Retina (tissue), 1 donor: ENCODE measurements at regions not wholly inside any gene's neighbourhood (a gene's known extent, or its start where the extent isn't known, plus 50 kb on each side); places are given as distances from the start of the nearest gene placed in this dataset.
A peak's percentile ranks its signal among the peaks of the same experiment; 100 is the strongest.
"Not testable (repeated sequence)": the region's sequence is repeated elsewhere in the genome, so short reads cannot be mapped to it uniquely, and the experiment has no call there.

Experiments used
- DNase-seq: peaks from one replicate; pipeline ENCODE4 v3.0.0-alpha.2; 2016

DNA sequence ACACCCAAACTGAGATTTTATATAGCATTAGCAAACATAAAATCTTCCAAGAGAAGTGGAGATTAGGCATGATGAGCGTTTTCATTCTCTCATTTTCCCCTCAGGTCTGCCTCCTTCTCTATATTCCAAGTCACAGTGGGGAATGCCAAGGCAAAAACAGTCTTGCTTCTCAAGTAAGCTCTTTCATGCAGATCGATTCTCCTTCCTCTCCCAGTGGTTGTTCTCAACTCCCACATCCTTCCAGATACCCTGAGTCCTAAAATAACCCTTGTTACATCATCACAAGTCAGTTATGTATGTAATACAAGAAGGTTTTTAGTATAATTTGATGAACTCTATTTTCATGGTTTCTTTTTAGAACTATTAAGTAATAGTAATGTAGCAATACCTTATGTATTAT, 150.6 kb downstream of the TXNL1 start:
- no peak for DNase-seq

DNA sequence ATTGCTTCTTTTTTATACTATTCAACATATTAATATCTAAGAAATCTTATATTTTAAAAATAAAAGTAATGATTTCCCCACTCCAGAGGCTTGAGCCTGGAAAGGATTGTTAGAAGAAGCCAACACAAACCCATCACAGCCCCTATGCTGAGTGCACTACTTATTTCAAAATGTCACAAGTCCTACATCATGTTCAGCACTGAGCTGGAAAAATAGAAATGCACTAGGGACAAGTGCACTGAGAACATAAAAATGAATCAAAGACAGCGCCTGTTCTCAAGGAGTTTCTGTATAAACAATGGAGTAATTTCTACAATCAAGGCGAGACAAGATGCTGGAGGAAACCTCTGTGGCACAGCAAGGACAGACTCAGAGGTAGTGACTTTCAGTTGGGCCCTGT, 155.0 kb downstream of the TXNL1 start:
- peak; percentile 49 for DNase-seq

DNA sequence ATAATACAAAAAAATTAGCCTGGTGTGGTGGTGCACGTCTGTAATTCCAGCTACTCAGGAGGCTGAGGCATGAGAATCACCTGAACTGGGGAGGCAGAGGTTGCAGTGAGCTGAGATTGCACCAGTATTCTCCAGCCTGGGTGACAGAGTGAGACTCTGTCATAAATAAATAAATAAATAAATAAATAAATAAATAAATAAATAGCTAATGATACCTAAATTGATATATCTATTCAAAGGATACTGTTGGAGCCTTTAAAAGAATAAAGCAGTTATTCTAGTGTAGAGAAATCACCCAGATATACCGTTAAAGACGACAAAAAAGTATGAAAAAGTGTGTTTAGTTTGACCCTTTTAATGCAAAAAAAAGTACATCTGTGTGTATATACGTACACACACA, 155.6 kb downstream of the TXNL1 start:
- not testable (repeated sequence) for DNase-seq

DNA sequence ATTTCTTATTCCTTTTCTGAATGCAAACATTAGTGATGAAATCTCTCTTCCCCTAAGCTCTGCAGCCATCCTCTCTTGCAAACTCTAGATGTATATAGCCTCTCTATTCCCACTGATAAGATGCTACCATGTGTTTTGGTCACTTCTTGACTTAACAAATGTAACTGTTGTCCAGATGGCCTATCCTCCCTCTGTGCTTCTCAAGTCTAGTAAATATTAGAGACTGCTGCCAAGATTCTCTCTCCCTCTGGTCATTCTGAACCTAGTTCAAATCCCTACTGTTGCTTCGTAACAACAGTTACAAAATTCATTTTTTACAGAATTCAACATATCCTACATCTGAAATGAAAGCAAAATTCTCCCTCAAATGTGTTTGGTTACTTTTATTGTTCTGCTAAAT, 156.6 kb downstream of the TXNL1 start:
- no peak for DNase-seq

DNA sequence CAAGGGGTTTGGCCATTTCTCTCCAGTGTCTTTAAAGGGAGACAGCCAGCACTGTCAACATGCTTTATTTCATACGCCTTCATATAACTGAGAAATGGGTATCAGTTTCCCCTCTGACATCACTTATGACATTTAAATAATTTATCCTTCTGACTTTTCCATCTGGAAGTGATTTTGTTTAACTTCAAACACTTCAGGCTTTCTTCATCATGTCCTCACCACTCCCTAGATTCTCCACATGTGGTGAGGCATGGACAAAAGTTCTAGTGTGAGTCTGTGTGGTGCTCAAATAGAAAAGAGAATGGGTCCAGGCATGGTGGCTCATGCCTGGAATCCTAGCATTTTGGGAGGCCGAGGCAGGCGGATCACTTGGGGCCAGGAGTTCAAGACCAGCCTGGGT, 158.6 kb downstream of the TXNL1 start:
- DNase-seq: no peak

DNA sequence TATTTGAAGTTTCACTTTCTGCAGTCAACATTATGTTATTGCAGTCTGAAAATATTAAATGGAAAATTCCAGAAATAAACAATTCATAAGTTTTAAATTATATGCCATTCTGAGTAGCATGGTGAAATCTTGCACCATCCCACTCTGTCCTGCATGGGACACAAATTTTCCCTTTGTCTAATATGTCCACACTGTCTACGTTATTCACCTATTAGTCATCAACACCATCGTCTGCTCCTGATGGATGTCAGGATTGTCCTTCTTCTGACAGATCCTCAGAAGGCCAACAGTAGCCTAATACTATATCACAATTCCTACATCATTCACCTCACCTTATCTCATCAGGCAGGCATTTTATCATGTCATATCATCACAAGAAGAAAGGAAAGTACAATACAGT, 163.1 kb downstream of the TXNL1 start:
- no peak for DNase-seq

DNA sequence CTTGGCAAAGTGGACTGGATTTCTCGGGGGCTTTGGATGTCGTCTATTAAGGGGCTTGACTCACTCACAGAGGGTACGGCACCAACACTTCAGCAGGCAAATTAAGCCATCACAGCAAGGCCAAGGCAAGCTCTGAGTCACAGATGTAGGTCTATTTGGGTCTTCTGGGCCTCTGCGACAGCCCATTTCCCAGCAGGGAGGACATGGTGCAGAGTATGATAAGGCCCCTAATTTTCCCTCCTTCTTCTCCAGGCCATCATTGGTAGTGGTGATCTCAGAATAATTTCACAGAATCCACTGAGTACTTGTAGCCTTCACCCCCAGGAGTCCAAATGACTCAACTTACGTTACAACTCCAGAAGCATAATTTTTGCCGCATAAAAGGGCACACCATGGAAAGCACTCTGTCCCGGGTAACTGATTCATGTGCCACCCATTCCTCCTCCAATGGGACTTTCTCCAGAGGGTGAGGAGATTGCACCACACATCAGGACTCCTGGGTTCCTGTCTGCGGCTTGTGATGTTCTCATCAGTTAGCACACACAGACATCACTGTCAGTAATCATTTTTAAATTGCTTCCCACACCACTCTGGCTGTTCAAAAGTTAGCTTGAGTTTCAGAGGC, 164.9 kb downstream of the TXNL1 start:
- no peak for DNase-seq

DNA sequence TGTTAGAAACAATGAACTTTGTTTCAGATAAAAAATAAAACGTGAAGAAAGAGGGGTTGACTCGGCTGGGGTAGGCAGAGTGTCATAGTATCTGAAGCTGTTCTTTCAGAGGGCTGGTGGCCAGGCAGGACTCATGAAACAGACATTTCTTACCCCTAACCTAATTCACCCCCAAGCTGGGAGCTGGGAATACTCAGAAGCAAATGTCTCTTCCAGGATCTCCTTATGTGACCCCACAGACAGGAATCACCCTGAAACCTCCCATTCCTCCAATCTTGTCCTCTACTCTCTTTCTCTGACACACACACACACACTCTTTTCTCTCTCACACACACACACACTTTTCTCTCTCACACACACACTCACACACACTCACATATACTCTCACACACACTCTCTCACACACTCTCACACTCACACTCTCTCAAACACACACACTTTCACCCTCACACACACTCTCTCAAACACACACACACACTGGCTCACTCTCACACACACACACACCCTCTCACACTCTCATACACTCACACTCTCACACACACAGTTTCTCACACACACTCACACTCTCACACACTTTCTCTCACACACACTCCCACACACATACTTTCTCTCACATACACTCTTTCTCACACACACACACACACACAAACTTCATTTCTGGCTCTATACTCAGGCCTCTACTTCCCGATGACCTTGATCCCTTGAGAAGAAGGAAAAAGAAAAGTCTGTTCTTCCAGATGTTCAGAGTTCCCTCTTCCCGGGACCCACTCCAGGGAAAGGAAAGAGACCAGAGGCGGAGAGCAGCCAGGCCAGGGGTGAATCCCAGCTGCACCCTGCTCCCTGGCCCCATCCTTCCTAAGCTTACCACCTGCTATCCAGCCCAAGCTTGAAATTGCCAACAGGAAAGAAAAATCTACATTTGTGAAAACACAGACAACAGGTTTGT, 167.7 kb downstream of the TXNL1 start:
- no peak for DNase-seq

DNA sequence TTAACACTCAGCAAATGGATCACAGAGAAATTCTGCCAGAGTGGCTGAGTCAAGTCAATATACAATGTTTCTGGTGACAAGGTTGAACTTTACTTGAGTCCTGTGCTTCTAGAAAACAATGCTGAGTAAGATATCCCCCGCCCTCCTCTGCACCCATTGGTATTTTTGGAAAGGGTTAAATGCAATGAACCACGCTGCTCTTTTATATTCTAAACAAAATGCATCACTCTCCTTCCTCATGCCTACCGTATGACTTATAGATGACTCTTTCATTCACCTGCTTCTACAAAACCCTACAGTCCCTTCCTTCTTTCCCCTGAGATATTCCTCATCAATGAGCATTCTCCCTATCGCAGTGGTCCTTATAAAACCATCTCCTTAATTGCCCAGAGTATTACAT, 168.8 kb downstream of the TXNL1 start:
- no peak for DNase-seq

DNA sequence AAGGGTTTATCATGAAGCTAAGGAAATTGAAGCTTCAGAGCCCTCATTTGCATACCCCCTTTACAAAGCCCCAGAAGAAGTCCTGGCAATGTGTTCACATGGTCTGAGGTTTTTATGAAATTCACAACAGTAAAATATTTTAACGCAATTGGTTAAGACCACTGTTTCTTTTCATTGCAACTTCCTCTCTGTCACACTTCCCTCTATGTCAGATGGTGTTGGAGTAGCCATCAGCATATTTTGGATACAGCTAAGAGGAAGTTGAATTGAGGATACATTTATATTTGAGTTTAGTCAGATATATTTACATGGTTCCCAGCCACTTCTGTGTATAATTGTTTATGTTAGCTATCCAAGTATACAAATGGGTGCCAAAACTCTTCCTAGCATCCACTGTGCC, 170.0 kb downstream of the TXNL1 start:
- no peak for DNase-seq

DNA sequence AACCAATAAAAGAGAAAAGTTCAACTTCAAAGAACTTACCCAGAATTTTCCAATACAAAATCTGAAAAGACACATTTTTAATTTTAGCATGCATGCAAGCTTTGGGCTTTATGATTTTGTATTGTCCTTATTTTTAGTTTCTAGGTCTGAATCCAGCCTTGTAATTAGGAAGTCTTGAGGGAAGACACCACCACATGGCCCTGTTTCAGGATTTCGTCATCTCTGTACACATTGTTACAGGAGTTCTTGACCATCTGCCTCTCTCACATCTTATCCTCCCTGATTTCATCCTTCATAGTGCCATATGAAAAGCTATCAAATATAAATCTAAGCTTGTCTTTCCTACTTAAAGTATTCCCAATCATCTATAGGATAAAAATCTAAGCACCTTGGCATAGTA, 176.1 kb downstream of the TXNL1 start:
- no peak for DNase-seq

DNA sequence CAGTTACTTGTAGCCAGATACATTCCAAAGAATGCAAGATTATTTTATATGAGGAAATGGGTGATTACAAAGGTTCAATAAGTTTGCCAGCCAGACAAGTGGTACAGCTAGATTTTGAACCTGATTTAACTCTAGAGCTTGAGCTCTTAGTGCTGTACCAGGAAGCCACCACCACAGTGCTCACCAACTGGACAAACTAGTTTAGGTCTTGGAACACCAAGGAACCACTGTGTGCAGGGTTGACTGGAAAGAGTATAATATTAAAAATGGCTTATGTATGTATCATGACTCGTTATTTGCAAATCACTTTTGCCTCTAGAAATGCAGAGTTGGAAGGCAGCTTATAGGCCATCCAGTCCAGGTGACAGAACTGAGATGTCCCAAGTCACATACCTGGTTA, 177.2 kb downstream of the TXNL1 start:
- DNase-seq: no peak

DNA sequence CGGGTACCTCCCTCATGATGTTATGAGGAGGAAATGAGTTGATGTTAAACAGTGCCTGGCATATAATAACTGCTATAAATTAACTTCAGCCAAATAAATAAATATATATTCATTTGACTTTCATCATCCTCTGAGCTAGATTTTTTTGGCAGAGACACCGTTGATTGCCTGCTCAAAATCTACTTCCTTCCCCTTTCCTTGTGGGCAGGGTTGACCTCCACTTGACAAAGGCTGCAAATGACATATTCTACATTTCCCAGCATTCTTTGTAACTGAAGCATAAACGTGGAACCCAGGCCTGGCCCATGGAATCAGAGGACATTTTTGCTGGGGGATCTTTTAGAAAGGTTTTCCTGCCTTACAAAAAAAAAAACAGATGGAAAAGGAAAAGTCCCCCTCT, 177.8 kb downstream of the TXNL1 start:
- DNase-seq: no peak

DNA sequence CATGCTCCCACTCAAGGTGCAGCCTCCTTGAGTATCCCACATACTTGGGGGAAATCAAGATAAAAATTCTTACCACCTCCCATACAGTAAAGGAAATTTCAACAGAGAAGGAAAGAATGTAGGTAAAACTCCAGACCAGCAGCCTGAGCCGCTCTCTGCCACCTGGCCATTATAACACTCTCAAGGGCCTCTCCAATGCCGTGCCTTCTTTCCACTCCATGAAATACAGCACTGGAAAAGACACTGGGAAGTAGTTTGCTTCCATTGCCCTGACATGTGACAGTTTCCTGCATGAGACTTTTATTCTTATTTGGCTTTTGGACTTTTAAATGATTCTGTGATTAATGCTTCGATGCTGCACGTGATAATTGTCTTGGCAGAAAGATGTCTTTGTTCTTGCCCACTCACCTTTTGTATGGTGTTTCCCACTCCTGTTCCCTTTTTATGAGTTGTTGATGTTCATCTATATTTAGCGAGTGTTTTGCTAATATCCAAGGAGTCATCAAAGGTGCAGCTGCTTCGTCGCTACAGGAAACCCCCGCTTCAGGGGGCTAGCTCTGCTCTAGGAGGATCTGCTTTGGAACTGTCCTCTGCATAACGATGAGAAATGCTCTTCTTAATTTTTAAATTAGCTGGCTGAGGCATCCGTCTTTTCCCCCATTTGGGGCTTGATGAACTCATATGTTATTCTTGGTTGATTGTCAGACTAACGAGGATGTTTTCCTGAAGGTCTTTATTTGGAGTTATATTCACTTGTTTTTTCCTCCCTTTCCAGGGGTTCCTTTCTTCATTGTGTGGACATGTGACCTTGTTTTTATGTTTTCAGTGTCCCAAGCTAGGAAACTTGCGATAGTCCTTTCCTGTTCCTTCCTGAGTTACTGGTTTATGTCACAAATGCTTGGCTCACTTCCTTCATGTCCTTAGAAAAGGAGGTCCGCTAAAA, 179.4 kb downstream of the TXNL1 start:
- DNase-seq: peak; percentile 11

DNA sequence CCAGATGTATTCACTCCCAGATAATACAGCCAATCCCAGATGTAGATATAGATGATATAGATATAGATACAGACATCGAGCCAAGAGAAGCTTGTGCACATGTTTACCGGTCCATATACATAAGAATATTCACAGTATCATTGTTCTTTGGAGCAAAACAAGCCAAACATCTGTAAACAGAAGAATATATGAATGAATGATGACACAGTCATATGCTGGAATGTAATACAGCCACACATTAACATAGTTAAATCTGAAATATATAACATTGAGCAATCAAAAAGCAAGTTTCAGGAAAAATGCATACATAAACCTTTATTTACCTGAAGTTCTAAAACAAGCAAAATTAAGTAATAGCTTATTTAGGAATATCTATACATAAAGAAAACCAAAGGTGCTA, 182.5 kb downstream of the TXNL1 start:
- no peak for DNase-seq

DNA sequence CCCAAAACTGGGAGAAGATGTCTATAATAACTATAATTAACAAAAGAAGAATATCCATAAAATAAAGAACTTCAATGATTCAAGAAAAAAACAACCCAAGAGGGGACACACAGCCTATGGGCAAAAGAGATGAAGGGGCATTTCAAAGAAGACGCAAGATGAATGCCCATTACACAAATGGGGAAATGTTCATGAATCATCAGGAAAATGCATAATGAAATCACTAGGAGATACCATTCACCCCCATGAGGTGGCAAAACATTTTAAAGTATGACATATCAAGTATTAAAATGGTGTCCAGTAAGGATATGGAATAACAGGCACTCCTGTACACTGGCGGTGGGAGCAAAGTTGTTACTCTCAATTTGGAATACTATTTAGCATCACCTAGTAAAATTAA, 183.3 kb downstream of the TXNL1 start:
- no peak for DNase-seq

DNA sequence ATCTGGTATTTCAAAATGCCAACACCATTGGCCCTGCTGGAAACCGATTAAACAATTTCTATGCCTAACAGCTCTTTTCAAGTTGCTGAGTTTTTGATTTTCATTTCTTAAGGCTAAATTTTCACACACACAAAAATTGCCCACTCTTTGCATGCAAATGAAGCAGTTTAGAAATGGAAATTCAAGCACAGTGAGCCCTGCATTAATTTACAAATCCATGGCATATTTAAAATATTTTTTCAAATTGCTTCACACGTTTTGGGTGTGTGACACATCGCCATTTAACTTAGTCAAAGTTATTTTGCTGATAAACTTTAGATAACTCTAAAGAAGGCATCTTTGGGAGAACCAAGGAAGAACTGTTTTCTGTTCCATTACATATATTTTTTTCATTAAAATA, 184.8 kb downstream of the TXNL1 start:
- no peak for DNase-seq

DNA sequence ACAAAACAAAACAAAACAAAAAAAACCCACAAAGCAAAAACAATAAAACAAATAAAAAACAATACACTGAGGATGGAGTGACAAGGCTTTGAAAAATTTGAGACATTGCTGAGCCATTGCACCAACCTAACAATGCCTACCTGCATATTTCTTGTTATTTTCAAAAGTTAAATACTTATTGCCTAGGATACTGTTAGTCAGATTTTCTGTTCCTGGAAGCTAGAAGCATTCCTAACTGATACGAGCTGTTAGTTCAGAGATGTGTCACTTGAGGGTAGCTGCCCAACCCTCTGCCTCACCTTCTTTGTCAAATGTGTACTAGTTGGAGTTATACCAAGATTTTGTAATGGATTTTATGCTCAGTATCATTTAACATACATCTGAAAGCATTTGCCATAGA, 187.2 kb downstream of the TXNL1 start:
- DNase-seq: no peak

DNA sequence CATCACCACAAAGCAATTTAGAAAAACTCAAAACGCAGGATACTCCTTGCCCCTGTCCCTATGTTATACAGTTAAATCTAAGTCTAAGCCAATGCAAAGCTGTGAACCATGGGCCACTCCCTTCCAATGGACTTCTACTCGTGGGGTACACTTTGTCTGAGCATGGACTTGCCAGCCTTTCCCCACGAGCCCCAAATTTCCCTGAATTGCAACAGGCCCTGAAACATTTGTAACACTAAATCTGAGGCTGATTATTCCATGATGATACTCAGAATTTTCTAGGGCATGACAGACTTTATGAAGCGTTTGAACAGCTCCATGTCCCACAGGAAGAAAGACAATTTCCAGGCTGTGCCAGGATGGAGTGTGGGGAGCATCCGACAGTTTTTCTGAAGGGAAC, 189.6 kb downstream of the TXNL1 start:
- DNase-seq: no peak

DNA sequence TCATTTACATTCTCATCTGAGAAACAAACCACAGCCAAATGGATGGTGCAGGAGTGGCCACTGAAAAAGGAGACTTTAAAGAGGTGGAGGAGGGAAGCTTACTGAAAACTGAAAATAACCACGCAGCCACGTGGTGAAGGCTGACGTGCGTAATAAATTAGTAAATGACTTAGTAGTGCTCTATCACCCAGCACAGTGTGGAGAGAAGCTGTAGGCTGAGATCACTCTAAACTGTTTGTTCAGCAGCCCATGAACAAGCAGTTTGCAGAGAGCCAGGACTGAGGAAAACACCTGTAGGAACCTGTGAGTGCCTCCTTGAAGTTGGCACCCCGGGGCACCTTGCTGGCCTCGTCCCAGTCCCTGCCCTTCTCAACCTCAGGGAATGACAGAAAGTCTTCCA, 193.0 kb downstream of the TXNL1 start:
- no peak for DNase-seq

DNA sequence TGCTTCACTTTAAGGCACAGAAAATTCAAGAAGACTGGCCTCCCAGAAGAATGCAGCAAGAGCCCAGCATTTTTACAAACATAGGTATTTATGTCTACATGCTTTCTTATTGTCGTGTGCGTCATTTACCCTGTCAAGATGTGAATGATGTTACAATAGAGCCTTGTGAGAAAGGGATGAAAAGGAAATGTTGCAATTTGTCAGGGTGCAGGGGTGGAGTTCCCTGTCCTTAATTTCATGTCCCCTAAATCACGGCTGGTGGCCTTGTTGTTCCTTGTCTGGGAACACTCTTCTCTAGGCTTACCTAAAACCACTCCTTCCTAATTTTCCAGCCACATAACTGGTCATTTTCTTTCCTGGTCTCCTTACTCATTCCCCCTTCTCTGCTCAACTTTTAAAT, 194.2 kb downstream of the TXNL1 start:
- DNase-seq: no peak

DNA sequence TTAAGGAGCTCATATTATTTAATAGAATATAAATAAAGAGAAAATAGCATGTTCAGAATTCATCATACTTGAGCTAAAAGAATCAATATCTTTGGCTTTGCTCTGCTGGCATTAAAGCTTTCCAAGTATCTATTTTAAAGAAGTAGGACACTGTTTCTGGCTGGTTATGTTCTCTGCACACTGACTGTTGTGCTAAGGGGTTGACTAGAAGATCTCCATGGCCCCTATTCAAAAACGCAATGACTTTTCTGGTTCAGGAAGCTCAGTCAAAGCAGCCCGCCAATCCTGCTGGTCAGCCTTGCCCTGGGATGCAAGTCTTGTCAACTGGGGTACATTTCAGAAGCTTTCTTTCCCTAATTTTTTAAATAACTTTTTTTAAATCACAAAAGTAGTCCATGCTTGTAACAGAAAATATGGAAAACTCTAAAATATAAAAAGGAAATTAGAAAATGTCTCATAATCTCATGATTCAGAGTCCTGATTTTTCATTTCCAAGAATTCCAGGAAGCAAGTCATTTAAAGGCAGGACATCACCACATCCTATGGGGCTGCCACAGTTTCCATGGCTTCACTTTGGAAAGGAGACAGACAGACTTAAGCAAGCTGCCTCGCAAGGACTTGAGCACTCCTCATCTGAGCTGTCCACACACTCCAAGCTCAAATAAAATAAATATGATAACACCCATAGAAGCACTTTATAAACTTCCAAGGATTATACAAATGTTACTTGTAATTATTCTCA, 195.1 kb downstream of the TXNL1 start:
- no peak for DNase-seq

DNA sequence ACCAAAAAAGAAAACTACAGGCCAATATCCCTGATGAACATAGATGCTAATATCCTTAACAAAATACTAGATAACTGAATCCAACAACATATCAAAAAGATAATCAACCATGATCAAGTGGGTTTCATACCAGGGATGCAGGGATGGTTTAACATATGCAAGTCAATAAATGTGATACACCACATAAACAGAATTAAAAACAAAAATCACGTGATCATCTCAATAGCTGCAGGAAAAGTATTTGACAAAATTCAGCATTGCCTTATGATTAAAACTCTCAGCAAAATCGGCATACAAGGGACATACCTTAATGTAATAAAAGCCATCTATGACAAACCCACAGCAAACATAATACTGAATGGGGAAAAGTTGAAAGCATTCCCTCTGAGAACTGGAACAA, 199.9 kb downstream of the TXNL1 start:
- not testable (repeated sequence) for DNase-seq
